H9 (cell line): ENCODE measurements at regions not wholly inside any gene's neighbourhood (a gene's known extent, or its start where the extent isn't known, plus 50 kb on each side); places are given as distances from the start of the nearest gene placed in this dataset.

Source experiments
- DNase-seq: peaks from one replicate; pipeline ENCODE4 v3.0.0-alpha.2; 2017
- H2AFZ ChIP-seq: one replicate; pipeline ENCODE4 v1.6.1; 2013; ENCODE audit warnings: mild to moderate bottlenecking, low read length, control low read depth, moderate library complexity
- H2AK5ac ChIP-seq: 2 replicates; pipeline ENCODE4 v1.6.1; 2013; ENCODE audit warnings: low read length, control low read depth, mixed read lengths; ENCODE audit not compliant: insufficient read length
- H2BK120ac ChIP-seq: one replicate; pipeline ENCODE4 v1.6.1; 2013; ENCODE audit warnings: low read depth, mild to moderate bottlenecking, low read length, control low read depth, inconsistent platforms; ENCODE audit not compliant: poor library complexity, severe bottlenecking
- H2BK12ac ChIP-seq: 2 replicates; pipeline ENCODE4 v1.6.1; 2013; ENCODE audit warnings: low read length, control low read depth, mixed read lengths, low read depth; ENCODE audit not compliant: insufficient read length
- H2BK15ac ChIP-seq: 2 replicates; pipeline ENCODE4 v1.6.1; 2013; ENCODE audit warnings: low read depth, low read length, control low read depth
- H2BK20ac ChIP-seq: one replicate; pipeline ENCODE4 v1.6.1; 2013; ENCODE audit warnings: low read depth, mild to moderate bottlenecking, low read length, control low read depth, inconsistent platforms; ENCODE audit not compliant: poor library complexity, severe bottlenecking
- H2BK5ac ChIP-seq: 2 replicates; pipeline ENCODE4 v1.6.1; 2013; ENCODE audit warnings: low read length, control low read depth, mixed read lengths; ENCODE audit not compliant: insufficient read length
- H3K14ac ChIP-seq: 2 replicates; pipeline ENCODE4 v1.6.1; 2013; ENCODE audit warnings: low read length, control low read depth; ENCODE audit not compliant: insufficient read depth
- H3K18ac ChIP-seq: 2 replicates; pipeline ENCODE4 v1.6.1; 2013; ENCODE audit warnings: low read depth, mild to moderate bottlenecking, mixed read lengths, low read length, control low read depth; ENCODE audit not compliant: insufficient read length
- H3K23ac ChIP-seq: 2 replicates; pipeline ENCODE4 v1.6.1; 2013; ENCODE audit warnings: low read length, control low read depth, mixed read lengths, low read depth; ENCODE audit not compliant: insufficient read length
- H3K23me2 ChIP-seq: 2 replicates; pipeline ENCODE4 v1.6.1; 2013; ENCODE audit warnings: low read depth, mild to moderate bottlenecking, mixed read lengths, low read length, control low read depth; ENCODE audit not compliant: insufficient read length, poor library complexity, severe bottlenecking
- H3K27ac ChIP-seq: 2 replicates; pipeline ENCODE4 v1.5.1; 2013; ENCODE audit warnings: low read length, control low read depth, mixed read lengths, low read depth; ENCODE audit not compliant: insufficient read length
- H3K27me3 ChIP-seq: 2 replicates; pipeline ENCODE4 v1.6.1; 2013; ENCODE audit warnings: low read length, control low read depth, inconsistent platforms; ENCODE audit not compliant: insufficient read depth
- H3K4ac ChIP-seq: 2 replicates; pipeline ENCODE4 v1.6.1; 2013; ENCODE audit warnings: low read depth, mild to moderate bottlenecking, control low read depth, inconsistent platforms, low read length, moderate library complexity
- H3K4me1 ChIP-seq: 2 replicates; pipeline ENCODE4 v1.6.1; 2013; ENCODE audit warnings: low read length, control low read depth, inconsistent platforms; ENCODE audit not compliant: insufficient read depth
- H3K4me2 ChIP-seq: 2 replicates; pipeline ENCODE4 v1.6.1; 2013; ENCODE audit warnings: low read length, control low read depth, mixed read lengths; ENCODE audit not compliant: insufficient read length, insufficient read depth
- H3K56ac ChIP-seq: 2 replicates; pipeline ENCODE4 v1.6.1; 2013; ENCODE audit warnings: low read depth, mild to moderate bottlenecking, mixed read lengths, low read length, control low read depth; ENCODE audit not compliant: insufficient read length
- H3K79me1 ChIP-seq: 2 replicates; pipeline ENCODE4 v1.6.1; 2013; ENCODE audit warnings: low read depth, mild to moderate bottlenecking, moderate library complexity, low read length, control low read depth, inconsistent platforms; ENCODE audit not compliant: insufficient read depth, poor library complexity, severe bottlenecking
- H3K79me2 ChIP-seq: 2 replicates; pipeline ENCODE4 v1.6.1; 2013; ENCODE audit warnings: low read length, control low read depth, inconsistent platforms; ENCODE audit not compliant: insufficient read depth
- H3K9ac ChIP-seq: 2 replicates; pipeline ENCODE4 v1.6.1; 2013; ENCODE audit warnings: low read length, control low read depth, mixed read lengths; ENCODE audit not compliant: insufficient read length; ENCODE audit errors: extremely low read depth
- H3K9me3 ChIP-seq: one replicate; pipeline ENCODE4 v1.6.1; 2013; ENCODE audit warnings: low read depth, low read length, inconsistent platforms; ENCODE audit not compliant: control insufficient read depth
- H3T11ph ChIP-seq: one replicate; pipeline ENCODE4 v1.6.1; 2013; ENCODE audit warnings: mild to moderate bottlenecking, low read length, control low read depth, inconsistent platforms
- H4K20me1 ChIP-seq: one replicate; pipeline ENCODE4 v1.6.1; 2013; ENCODE audit not compliant: control insufficient read depth, insufficient read length, insufficient read depth
- H4K5ac ChIP-seq: 2 replicates; pipeline ENCODE4 v1.6.1; 2013; ENCODE audit warnings: low read depth, mild to moderate bottlenecking, mixed read lengths, low read length, control low read depth; ENCODE audit not compliant: insufficient read length
- H4K8ac ChIP-seq: replicated peaks from 2 replicates; pipeline ENCODE4 v1.6.1; 2013; ENCODE audit warnings: low read length, control low read depth, mixed read lengths, low read depth; ENCODE audit not compliant: insufficient read length
- H4K91ac ChIP-seq: 2 replicates; pipeline ENCODE4 v1.6.1; 2013; ENCODE audit warnings: low read depth, mild to moderate bottlenecking, moderate library complexity, mixed read lengths, low read length, control low read depth; ENCODE audit not compliant: insufficient read length
- H3K27ac Mint-ChIP-seq, 3 experiments: 2 replicates in 2 of 3; 3 replicates in 1 of 3; pipeline ENCODE4 v1.8.0; 2020 to 2021; ENCODE audit warnings: mixed read lengths in 3 of 3, mild to moderate bottlenecking in 1 of 3, moderate library complexity in 1 of 3
- H3K27me3 Mint-ChIP-seq: 2 replicates; pipeline ENCODE4 v1.8.0; 2021; ENCODE audit warnings: low read depth, mild to moderate bottlenecking, moderate library complexity, mixed read lengths
- H3K36me3 Mint-ChIP-seq, 3 experiments: 2 replicates in 2 of 3; 3 replicates in 1 of 3; pipeline ENCODE4 v1.8.0; 2020 to 2021; ENCODE audit warnings: low read depth in 3 of 3, mixed read lengths in 3 of 3; ENCODE audit not compliant: insufficient read depth in 1 of 3
- H3K4me1 Mint-ChIP-seq, 2 experiments: 2 replicates each; pipeline ENCODE4 v1.8.0; 2020; ENCODE audit warnings: mixed read lengths in 2 of 2
- H3K4me3 Mint-ChIP-seq, 2 experiments: 2 replicates in 1 of 2; 3 replicates in 1 of 2; pipeline ENCODE4 v1.8.0; 2020 to 2021; ENCODE audit warnings: mild to moderate bottlenecking in 2 of 2, mixed read lengths in 2 of 2, moderate library complexity in 1 of 2
- H3K9me3 Mint-ChIP-seq, 2 experiments: 2 replicates in 1 of 2; 3 replicates in 1 of 2; pipeline ENCODE4 v1.8.0; 2020; ENCODE audit warnings: mild to moderate bottlenecking in 2 of 2, mixed read lengths in 2 of 2, moderate library complexity in 1 of 2
- WGBS: extraction: QIAGEN DNeasy Blood & Tissue Kit; methylation state at CpG from one replicate; pipeline ENCODE4 v1.1.7; 2013; ENCODE audit warnings: missing lambda C conversion rate, low lambda C conversion rate, mixed read lengths; ENCODE audit not compliant: insufficient read length; ENCODE audit errors: extremely low coverage; 5-methylcytosine and 5-hydroxymethylcytosine counted together
- TF ChIP-seq, protein P1 (sequence below): fragments of 200-600 bp; sonication (generic); conservative IDR thresholded peaks from 3 replicates; pipeline ENCODE4 v1.8.0; 2021; ENCODE audit warnings: antibody characterized with exemption, mild to moderate bottlenecking

DNA sequence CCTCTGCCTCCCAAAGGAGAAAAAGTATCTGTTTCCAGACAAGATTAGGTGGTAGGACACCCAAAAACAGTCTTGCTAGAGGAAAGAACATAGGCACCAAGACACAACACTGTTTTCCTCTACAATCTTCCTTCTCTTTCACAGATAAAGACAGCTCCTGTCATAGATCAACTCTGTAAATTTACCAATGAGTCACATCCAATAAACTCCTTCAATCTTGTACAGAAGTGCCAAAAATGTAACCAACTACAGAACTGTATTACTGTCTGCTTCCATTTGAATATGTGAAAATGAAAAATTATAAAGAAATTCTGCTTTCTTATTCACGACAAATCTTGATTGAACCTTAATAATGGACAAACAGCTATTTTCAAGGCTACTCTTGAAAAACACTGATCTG lies 286.9 kb downstream of the PLK2 start:
- H3K9me3 Mint-ChIP-seq: no peaks in the 10 kb centered on the region; a peak in 1 of 5 replicates
- H3K56ac ChIP-seq: no peak overlapping the region
- no peak overlapping the region for H3K9ac ChIP-seq
- no peak overlapping the region for H4K5ac ChIP-seq
- H4K8ac ChIP-seq: no peak overlapping the region
- no peak overlapping the region for H3K4me2 ChIP-seq
- H2BK12ac ChIP-seq: no peak overlapping the region
- H3K27me3 Mint-ChIP-seq: no peaks in the 10 kb centered on the region
- no peaks in the 10 kb centered on the region for H3K4me1 ChIP-seq
- TF ChIP-seq, protein P1, sequence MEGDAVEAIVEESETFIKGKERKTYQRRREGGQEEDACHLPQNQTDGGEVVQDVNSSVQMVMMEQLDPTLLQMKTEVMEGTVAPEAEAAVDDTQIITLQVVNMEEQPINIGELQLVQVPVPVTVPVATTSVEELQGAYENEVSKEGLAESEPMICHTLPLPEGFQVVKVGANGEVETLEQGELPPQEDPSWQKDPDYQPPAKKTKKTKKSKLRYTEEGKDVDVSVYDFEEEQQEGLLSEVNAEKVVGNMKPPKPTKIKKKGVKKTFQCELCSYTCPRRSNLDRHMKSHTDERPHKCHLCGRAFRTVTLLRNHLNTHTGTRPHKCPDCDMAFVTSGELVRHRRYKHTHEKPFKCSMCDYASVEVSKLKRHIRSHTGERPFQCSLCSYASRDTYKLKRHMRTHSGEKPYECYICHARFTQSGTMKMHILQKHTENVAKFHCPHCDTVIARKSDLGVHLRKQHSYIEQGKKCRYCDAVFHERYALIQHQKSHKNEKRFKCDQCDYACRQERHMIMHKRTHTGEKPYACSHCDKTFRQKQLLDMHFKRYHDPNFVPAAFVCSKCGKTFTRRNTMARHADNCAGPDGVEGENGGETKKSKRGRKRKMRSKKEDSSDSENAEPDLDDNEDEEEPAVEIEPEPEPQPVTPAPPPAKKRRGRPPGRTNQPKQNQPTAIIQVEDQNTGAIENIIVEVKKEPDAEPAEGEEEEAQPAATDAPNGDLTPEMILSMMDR: no peak
- H2AFZ ChIP-seq: no peak overlapping the region
- H2BK5ac ChIP-seq: no peak overlapping the region
- no peak overlapping the region for H2BK20ac ChIP-seq
- no peaks in the 10 kb centered on the region for H3K79me1 ChIP-seq
- no CpG with 5 or more reads among the region's 1 CpG for WGBS
- no peak overlapping the region for H3K4ac ChIP-seq
- no peaks in the 10 kb centered on the region for H3K23me2 ChIP-seq
- no peak for DNase-seq
- H3K79me2 ChIP-seq: no peaks in the 10 kb centered on the region
- no peaks in the 10 kb centered on the region for H3K9me3 ChIP-seq
- H3T11ph ChIP-seq: no peak overlapping the region
- H3K36me3 Mint-ChIP-seq: no peaks in the 10 kb centered on the region
- no peaks in the 10 kb centered on the region for H3K4me1 Mint-ChIP-seq
- H2BK15ac ChIP-seq: no peak overlapping the region
- no peaks in the 10 kb centered on the region for H4K20me1 ChIP-seq
- H3K27ac Mint-ChIP-seq: no peak overlapping the region
- H2BK120ac ChIP-seq: no peak overlapping the region
- no peak overlapping the region for H4K91ac ChIP-seq
- no peak overlapping the region for H2AK5ac ChIP-seq
- no peaks in the 10 kb centered on the region for H3K27me3 ChIP-seq
- H3K4me3 Mint-ChIP-seq: no peak overlapping the region
- no peak overlapping the region for H3K14ac ChIP-seq
- no peak overlapping the region for H3K23ac ChIP-seq
- no peak overlapping the region for H3K27ac ChIP-seq
- H3K18ac ChIP-seq: no peak overlapping the region
